ENCODE measurements at regions not wholly inside any gene's neighbourhood (a gene's known extent, or its start where the extent isn't known, plus 50 kb on each side); places are given as distances from the start of the nearest gene placed in this dataset.

DNA sequence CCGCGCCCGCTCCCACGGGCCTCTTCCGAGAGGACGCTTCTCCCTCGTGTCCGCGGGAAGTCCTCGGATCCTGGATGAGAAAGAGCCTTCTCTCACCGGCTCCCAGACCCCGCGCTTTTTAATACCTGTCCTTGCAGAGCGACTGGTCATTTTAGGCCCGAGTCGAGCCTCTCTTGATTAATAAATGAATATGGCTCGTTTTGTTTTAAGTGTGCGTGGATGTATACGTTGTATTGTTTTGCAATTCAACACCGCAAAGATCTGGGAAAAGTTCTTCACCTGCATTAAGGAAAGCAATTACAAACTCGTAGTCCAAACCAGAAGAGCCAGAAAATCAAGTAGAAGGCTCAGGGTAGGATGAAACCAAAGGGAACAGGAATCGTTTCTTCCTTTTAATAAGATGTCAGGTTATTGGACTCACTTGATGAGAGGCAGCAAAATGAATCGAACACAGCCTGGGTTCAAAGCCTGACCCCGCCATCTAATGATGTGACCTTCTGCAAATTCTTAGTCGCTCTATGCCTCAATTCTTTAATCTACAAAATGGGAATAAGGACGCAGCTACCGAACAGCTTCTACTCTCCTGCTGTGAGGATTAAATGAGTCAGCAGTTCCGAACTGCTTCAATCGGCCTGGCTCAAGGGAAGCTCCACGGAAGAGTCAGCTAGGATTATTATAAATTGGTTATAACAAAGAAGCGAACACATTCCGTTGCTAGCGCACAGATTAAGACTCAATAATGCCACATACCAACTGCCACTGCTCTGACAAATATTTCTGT is 277.8 kb upstream of the NEBL start:
- DNase-seq (ENCODE audit: low read depth in 1 of 2, low spot score in 1 of 2), result no peak

DNA sequence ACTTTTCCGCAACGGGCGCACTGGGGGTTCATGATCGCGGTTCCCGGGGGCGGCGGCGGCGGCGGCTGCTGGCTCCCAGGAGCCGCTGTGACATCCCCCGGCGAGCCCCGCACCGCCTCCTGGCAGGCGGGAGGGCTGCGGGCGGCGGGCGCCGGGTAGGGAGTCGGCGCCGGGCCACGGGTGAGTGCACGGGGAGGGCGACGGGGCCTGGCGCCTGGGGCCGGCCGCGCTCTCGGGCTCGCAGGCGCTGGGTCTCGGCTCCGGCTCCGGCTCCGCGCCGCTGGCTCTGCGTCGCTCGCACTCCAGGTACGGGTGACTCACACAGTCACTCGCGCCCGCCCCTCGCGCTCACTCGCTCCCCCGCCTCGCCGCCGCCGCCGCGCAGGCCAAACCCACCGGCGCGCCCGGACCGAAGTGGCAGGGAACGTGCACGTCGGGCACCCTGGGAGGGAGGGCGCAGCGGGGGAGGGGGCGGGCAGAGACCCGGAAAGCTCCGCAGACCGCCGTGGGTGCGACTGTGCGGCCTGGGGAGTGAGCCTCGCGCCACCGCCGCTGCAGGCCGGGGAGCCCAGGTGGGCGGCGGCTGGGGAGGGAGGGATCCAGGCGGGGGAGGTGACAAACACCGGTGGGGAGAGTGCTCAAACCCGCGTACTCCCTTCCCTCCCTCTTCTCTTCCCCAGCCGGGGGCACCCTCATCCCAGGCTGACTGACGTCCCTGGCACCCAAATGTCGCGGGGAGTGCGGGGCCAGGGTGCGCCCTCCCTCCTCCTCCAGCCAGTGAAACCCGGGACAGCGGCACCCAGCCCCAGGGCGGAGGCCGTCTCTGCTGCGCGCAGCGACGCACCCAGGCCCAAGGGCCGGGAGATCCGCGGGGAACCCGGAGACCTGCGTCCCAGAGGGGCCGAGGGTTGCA is 276.9 kb upstream of the NEBL start:
- peak in 1 of 2 donors; percentile 10 for DNase-seq (ENCODE audit: low read depth in 1 of 2, low spot score in 1 of 2)

DNA sequence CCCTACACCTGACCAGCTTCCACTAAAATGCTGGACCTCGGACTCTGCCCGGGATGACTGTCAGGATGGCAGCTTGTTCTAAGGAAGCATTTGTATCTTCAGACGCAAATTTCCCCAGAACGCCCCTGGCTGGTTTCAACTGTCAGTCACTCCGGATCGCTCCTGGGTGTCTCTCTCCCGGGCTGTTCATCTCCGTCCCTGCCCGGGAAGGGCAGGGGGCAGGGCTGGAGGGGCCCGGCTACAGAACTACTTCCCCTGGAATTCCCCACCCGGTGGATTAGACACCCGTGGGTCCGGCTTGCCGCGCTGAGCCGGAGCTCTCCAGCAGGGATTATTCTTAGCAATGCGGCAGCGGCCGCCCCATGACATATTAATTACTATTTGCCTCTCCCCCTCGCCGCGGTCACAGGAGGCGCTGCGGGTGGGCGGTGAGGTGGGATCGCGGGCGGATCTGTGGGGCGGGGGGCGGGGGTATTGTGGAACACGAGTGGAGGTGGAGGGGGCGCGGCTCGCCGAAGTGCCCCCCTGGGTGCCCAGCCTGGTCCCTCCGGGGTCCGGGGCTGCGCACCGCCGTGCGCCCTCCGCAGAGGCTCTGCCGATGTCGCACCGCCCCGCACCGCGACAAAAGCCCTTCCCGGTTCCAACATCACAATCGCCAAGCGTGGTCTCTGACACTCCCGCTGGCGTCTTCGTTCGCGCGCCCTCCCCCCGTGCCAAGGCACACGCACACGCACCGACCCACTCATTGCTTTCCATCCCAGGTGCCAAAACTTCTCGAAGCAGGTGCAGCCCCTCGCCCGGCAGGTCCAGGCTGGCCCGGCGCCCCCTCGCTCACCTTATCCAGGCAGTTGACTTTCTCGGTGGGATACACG is 276.1 kb upstream of the NEBL start:
- DNase-seq (ENCODE audit: low read depth in 1 of 2, low spot score in 1 of 2), result no peak

DNA sequence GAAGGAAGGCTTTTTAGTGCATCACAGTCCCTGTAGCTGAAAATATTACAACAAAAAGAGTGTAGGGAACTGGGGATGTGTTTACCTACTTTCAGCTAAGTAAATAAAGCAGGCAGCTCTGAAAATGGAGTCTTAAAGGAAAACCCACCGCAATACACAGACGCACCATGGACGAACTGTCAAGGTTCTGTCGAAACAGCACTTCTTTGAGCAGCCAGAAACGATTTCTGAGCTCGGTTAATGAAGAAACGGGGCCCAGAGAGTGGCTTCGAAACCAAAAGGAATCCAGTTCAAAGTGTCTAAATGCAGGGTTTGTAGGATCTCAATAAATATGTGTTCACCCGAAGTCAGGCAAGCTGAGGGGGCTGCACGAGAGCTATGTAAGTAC is 275.4 kb upstream of the NEBL start:
- DNase-seq (ENCODE audit: low read depth in 1 of 2, low spot score in 1 of 2), result no peak

DNA sequence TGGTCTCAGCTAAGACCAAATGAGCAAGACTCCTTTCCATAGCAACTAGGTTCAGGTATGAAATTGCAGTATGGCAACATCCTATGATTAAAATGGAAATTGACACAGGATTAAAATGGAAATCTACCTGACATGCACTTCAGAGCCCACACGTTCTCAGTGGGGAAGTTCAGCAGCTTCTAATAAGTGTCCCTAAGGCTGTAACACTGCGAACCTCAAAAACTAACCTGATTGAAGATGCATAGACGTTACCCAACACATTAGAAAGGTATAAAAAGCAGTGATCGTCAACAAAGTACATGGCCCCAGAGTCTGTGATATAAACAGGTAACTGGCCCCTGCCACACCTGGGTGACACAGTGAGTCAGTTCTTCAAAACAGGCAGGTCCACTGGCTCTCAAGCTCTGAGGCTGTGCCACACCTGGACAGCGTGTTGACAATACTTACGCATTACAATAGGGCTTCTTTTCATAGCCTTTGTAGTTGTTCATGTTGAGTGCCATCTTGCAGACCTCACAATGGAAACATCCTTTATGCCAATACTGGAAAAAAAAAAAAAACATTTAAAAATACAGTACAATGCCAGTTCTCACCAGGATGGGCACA is 274.9 kb upstream of the NEBL start:
- DNase-seq (ENCODE audit: low read depth in 1 of 2, low spot score in 1 of 2), result no peak

DNA sequence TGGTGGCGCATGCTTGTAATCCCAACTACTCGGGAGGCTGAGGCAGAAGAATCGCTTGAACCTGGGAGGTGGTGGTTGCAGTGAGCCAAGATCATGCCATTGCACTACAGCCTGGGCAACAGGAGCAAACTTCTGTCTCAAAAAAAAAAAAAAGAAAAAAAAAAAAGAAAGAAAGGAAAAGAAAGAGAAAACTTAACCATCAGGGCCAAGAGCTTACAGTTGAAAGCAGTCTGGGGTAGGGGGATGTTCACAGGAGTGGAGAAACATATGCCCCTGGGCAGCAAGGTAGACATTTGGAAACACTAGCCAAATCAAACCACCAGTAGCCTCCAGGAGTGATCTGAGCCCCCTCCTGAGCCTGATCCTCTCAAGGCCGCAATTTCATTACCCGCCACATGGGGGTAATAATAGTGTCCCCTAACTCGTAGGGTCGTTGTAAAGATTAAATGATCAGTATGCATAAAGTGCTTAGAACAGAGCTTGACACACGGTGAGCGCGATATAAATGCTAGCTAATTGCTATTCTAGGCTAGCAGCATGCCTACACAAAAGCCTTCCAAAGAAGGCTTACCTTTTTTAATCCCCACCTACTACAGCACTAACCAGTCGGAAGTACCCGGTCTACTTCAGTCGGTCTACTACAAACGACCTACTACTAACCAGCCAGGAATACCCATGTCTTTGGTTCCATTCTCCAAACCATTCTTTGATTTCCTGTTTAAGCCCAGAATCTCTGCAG is 274.3 kb upstream of the NEBL start:
- DNase-seq (ENCODE audit: low read depth in 1 of 2, low spot score in 1 of 2), result no peak

DNA sequence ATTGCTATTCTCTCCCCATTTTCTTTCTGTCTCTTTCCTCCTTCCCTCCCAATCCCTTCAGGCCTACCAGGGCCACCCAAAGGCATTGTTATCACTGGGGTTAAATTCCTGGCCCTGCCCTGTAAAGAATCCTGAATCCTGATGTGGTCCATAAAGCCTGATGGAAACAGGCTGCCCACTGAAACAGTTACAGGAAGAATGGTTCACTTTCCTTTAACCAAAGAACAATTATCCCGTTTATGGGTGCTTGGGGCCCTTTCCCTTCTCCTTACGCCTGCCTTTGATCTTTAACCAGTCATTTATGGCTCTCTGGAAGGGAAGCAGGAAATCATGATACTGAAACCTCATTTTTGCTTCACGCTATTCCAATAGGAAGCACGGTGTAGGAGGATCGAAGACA is 273.1 kb upstream of the NEBL start:
- DNase-seq (ENCODE audit: low read depth in 1 of 2, low spot score in 1 of 2), result no peak

DNA sequence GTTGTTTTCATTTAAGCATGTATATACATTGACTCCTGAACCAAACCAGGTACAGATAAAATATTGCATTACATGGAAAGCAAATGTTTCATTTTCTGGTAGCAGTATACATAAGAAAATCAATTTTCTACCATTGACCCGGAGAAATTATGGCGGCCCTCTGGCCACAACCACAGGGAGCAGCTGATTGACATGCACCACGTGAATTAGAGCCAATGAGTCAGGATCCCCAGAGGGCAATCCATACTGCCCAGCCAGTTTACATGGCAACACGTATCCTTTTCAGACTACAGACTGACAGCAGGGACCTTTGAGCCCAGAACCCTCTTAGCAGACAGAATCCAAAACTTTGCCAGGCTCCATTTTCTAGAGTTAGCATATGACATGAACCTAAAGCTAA is 272.2 kb upstream of the NEBL start:
- DNase-seq (ENCODE audit: low read depth in 1 of 2, low spot score in 1 of 2), result no peak

DNA sequence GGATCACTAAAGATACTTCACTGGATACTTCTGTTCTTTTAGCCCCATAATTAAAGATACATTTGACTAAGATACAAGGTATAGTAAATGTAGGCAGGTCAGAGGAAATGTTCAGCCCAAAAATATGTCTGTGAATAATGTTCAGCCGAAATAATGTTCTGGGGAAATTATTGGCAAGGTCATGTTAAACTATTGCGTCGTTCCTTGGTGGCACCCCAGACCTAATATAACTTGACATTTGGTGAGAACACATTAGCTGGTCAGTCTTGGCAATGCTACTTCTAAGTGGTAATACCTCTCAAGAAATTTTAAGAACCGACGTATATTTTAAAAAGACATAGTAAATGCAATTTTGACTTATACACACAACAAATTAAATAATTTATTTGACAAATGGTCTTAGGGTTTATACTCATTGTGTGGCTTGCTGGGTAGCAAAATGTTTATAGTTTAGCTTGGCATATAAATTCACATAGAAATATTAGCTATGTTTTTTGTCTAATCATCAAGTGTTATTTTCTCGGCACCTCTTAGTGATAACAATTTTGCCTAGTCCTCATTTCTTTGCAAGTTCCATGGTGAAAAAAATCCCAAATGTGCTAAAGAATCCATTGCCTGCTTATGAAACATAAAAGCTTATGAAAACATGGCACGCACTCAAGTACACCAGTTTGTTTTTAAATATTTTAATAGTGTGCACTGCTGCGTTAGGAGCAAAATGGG is 270.3 kb upstream of the NEBL start:
- no peak for DNase-seq (ENCODE audit: low read depth in 1 of 2, low spot score in 1 of 2)

DNA sequence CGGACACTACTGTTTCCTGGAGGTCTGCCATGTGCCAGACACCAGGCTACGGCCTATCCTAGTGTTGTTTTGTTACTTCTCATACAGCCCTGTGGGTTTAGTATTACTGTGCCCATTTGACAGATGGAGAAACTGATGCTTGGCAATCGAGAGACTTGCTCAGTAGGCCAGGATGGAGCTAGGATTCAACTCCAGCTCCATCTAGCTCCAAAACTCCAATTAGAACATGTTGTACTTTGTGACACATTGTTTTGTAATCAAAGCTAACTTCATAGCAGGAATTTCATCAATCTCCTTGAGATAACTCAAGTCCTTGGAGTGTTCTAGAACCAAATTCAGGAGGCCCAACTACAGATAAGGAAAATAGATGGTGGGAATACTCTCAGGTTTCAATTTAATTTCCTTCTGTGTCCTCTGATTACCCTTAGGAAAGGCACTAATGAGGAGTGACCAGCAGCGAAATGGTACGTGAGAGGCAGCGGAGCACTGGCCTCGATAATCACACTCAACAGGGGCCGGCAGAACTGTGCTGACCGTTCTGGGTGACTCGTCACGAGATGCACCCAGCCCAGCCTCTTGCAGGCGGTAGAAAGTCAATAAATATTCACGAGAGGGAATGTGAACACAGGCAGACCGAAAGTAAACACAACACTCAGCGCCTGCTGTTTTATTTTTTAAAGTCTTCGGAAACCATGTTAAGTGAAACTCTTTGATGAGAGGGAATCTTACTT is 269.6 kb upstream of the NEBL start:
- DNase-seq (ENCODE audit: low read depth in 1 of 2, low spot score in 1 of 2), result no peak

DNA sequence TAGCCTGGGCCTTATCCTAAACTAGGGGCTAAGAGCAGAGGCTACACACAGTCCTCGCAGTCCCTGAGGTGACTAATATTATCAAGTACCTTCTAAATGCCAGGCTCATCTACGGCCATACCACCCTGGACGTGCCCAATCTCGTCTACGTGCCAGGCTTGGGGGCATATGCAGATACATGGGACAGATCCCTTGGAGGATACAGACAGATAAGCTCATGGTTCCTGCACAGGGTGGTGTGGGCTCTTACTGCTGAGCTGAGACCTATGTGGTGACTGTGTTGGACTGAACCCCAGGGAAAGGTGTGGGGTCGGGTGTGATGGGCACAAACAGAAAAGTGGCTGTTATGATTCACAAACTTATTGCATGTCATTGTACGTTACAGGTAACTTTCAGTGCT is 268.4 kb upstream of the NEBL start:
- no peak for DNase-seq (ENCODE audit: low read depth in 1 of 2, low spot score in 1 of 2)

DNA sequence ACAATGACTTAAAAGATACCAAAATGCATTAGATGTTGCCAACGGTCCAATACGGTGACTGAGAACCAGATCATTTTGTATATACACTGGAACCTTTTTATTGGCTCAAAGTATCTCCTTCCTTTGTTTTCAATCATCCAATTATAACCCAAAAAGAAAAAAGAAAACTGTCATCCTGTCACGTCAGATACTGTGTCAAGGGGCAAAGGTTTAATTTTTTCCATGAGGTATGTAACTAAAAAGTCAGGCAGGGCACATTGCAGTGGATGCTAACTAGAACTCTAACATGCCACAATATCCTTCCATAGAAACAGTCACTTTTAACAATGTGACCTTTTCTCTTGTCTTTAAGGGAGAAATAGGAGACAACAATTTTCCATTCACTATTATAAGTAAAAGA is 267.6 kb upstream of the NEBL start:
- DNase-seq (ENCODE audit: low read depth in 1 of 2, low spot score in 1 of 2), result no peak

DNA sequence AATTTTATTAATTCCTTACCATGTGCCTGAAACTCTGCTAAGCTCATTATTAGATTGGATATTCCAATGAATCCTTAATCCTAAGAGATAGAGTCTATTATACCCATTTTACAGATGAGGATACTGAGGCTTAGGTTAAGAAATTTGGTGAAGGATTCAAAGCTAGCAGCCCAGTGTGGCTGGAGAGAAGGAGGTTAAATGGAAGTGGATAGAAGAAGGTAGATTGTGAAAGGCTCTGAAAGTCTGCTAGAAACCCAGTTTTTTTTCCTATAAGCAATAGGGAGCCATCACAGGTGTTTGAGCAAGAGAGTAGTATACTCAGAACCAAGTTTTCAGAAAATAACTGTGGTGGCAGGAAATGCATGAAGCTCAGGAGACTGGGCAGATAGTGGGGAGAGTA is 265.8 kb upstream of the NEBL start:
- no peak for DNase-seq (ENCODE audit: low read depth in 1 of 2, low spot score in 1 of 2)

DNA sequence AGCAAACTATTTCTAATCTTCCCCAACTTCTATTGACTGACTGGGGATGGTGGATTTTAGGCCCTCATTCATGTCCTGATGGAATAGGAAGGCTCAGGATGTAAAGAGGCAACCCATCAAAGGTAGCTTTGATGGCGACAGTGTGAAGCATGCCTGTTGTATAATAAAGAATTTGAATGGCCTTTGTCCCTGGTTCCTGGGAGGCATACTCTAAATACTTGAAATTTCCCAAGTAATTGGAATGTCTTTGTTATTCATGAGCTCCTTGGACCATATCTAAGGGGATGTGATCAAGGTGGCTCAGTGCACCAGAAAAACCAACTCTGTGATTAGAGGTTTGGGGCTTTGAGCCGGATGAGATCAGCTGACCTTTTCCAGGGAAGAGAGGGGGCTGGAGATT is 264.5 kb upstream of the NEBL start:
- no peak for DNase-seq (ENCODE audit: low read depth in 1 of 2, low spot score in 1 of 2)

DNA sequence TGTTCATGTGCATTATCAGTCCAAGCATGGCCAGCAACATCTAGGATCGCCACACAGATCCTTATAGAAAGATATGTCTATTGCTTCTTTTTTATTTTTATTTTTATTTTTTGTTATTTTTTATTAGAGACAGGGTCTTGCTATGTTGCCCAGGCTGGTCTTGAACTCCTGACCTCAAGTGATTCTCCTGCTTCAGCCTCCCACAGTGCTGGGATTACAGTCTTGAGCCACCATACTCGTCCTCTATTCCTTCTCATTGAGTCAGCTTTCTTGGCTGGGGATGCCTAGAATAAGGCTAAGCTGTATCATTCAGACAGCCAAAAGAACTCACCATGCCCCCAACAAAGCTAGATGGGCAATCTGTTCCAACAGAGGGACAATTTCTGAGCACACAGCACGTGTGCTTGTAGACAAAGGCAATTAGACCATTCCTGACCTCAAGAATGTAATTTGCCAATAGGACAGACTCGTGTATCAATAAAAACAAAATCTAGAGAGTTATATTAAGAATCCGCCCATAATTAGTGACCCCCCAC is 264.0 kb upstream of the NEBL start:
- DNase-seq (ENCODE audit: low read depth in 1 of 2, low spot score in 1 of 2), result no peak

DNA sequence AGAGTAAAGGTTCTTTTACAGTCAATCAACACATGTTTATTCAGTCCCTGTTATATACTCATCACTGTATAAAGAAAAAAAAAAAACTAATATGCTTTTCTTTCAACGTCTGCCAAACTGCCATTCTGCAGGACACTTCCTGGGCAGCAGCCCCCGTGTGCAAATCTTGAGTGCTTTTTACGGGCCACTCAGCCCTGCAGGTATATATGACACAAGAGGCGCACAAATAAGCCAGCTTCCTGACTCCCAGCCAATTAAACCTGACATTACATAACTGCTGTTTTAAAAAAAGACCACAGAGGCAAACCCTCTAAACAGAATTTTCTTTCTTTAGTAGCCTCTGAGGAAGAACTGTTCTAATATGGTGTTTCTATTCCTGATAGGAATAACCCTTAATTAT is 263.0 kb upstream of the NEBL start:
- no peak for DNase-seq (ENCODE audit: low read depth in 1 of 2, low spot score in 1 of 2)

DNA sequence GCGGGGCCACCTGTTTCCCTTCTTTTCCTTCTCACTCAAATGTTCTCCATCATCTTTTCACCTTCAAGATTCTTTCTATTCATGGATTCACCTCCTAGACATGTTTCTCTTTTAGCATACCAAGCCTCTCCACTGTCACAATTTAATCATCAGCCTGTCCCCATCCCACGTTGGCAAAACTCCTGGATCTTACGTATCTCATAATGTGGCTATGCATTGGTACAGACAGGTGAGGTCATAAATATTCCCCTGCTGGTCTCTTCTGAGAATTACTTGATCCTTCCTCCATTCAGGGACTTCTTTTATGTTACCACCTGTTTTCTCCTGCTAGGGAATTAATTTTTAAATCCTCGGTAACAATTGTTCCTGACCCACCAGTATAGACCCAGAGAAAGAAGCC is 262.6 kb upstream of the NEBL start:
- DNase-seq (ENCODE audit: low read depth in 1 of 2, low spot score in 1 of 2), result no peak

DNA sequence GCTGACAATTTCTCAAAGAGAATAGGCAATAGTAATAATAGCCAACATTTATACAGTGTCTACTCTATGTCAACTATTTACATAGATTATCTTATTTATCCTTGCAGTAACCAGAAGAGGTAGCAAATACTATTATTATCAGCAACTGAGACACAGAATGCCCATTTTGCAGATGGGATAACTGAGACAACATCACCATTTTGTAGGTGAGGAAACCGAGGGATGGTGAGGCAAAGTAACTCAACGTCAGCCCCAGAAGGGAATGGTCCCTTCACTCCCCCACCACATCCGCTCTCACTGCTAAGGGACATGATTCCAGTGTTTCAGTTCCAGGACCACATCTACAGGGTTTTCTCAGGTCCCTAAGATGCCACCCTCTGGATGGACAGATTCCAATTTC is 261.2 kb upstream of the NEBL start:
- no peak for DNase-seq (ENCODE audit: low read depth in 1 of 2, low spot score in 1 of 2)

DNA sequence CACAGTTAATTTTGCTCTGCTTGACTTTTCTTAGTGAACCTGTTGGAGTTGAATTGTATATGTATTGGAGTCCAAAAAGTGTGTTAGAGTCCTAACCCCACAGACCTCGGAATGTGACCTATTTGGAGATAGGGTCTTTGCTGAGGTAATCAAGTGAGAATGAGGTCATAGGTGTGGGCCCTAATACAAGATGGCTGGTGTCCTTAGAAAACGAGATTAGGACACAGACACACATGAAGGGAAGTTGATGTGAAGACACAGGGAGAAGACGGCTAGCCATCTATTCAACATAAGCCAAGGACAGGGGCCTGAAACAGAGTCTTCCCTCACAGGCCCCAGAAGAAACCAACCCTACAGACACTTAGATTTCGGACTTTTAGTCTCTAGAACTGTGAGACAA is 260.6 kb upstream of the NEBL start:
- no peak for DNase-seq (ENCODE audit: low read depth in 1 of 2, low spot score in 1 of 2)

Measured in activated CD4-positive, alpha-beta T cell treated with anti-CD3 and anti-CD28 coated beads, Interleukin-2, amount 50 U/mL, for 24 hours (primary cell).